MG63 (cell line): ENCODE measurements at regions not wholly inside any gene's neighbourhood (a gene's known extent, or its start where the extent isn't known, plus 50 kb on each side); places are given as distances from the start of the nearest gene placed in this dataset.

ENCODE experiments used
- DNase-seq: peaks from one replicate; pipeline ENCODE4 v3.0.0-alpha.2; 2020
- H3K27me3 ChIP-seq: fragments of 250-450 bp; sonication (Bioruptor Pico); 2 replicates; pipeline ENCODE4 v1.5.1; 2020; ENCODE audit warnings: mild to moderate bottlenecking, moderate library complexity
- H3K36me3 ChIP-seq: fragments of 250-450 bp; sonication (Bioruptor Pico); 2 replicates; pipeline ENCODE4 v1.5.1; 2020; ENCODE audit warnings: mild to moderate bottlenecking, moderate library complexity
- H3K4me3 ChIP-seq: fragments of 250-450 bp; sonication (Bioruptor Pico); 2 replicates; pipeline ENCODE4 v1.5.1; 2020; ENCODE audit warnings: mild to moderate bottlenecking, moderate library complexity
- H3K9me3 ChIP-seq: fragments of 250-450 bp; sonication (Bioruptor Pico); 2 replicates; pipeline ENCODE4 v1.5.1; 2020; ENCODE audit warnings: mild to moderate bottlenecking, moderate library complexity

- Histone ChIP-seq H3K27me3 (no peaks in the 10 kb centered on the region), H3K9me3 (peaks cover 8% of the 10 kb centered on the region; the same call in 1 of the 2 replicates), H3K36me3 (no peaks in the 10 kb centered on the region), H3K4me3 (no peak overlapping the region)
- DNase-seq, result no peak
These were observed 85.8 kb upstream of the MAP1LC3B2 start for GRCh38 chr12:116473416-116473815.

- DNase-seq, result no peak
- H3K27me3 ChIP-seq, result no peaks in the 10 kb centered on the region
- no peak overlapping the region for H3K4me3 ChIP-seq
- no peaks in the 10 kb centered on the region for H3K36me3 ChIP-seq
- peaks cover 8% of the 10 kb centered on the region; the same call in 1 of the 2 replicates for H3K9me3 ChIP-seq
These were observed 84.8 kb upstream of the MAP1LC3B2 start for GRCh38 chr12:116474331-116474730.

GRCh38 chr12:116474899-116475298, 84.3 kb upstream of the MAP1LC3B2 start:
- Histone ChIP-seq H3K9me3 (peaks cover 8% of the 10 kb centered on the region; the same call in 1 of the 2 replicates), H3K4me3 (no peak overlapping the region), H3K36me3 (no peaks in the 10 kb centered on the region), H3K27me3 (no peaks in the 10 kb centered on the region)
- no peak for DNase-seq

DNA sequence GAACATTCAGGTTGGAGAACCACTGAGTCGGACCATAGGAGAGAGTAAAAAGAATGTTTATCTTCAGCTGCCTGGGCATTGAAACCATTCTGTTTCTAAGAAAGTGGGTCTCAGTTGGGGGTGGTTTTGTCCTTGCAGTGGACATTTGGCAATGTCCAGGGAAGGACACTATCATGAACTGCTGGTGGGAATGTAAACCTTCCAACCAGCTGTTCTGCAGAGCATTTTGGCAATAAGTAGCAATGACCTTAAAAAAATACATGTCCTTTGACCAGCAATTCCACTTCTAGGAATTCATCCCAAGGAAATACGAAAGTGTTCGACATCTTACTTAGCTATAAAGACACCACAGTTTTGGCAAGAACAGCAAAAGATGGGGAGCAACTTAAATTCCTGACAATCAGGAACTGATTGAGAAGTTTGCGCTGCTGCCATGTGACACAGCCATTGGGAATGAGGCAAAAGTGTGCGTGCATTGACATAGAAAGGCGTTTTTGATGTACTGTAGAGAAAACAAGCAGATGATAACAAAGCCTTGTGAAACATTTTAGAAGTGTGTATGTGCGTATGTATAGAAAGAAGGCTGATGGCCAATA, 82.9 kb upstream of the MAP1LC3B2 start:
- Histone ChIP-seq H3K9me3 (peaks cover 8% of the 10 kb centered on the region; the same call in 1 of the 2 replicates), H3K36me3 (no peaks in the 10 kb centered on the region), H3K4me3 (no peak overlapping the region), H3K27me3 (no peaks in the 10 kb centered on the region)
- DNase-seq, result no peak

DNA sequence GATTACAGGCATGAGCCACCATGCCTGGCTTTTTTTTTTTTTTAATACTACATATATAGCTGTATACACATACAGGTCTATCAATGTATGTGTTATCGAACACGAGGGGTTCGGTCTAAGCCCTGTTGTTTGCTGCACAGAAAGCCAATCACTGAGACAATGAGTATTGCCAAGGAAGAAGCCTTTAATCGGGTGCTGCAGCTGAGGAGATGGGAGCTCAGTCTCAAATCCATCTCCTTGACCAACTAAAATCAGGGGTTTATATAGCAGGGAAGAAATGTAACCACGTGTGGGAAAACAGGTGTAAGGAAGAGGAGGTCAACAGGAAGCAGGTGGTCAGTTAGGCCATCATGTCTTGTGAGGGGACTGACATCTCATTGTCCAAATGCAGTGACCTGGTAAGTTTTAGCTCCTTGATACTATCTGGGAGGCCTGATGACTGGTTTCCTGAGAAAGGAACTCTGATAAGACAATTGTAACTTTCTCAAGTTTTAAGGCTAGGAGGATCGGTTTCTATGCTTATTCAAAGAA, 80.9 kb upstream of the MAP1LC3B2 start:
- no peaks in the 10 kb centered on the region for H3K36me3 ChIP-seq
- H3K27me3 ChIP-seq, result no peaks in the 10 kb centered on the region
- no peak overlapping the region for H3K4me3 ChIP-seq
- DNase-seq, result no peak
- peaks cover 3% of the 10 kb centered on the region; the same call in 1 of the 2 replicates for H3K9me3 ChIP-seq

- no peaks in the 10 kb centered on the region for H3K36me3 ChIP-seq
These were observed 78.9 kb upstream of the MAP1LC3B2 start for GRCh38 chr12:116480210-116480810.

DNA sequence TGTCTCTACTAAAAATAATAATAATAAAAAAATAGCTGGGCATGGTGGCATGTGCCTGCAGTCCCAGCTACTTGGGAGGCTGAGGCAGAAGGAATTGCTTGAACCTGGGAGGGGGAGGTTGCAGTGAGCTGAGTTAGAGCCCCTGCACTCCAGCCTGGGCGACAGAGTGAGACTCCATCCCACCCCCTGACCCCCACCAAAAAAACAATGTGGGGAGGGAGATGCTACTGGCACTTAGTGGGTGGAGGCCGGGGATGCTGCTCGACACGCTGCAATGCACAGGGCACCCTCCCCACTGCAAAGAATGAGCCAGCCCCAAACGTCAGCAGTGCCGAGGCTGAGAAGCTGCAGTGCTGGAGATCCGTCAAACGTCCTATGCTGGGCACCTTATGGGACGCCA, 77.5 kb upstream of the MAP1LC3B2 start:
- H3K36me3 ChIP-seq, result no peaks in the 10 kb centered on the region
- H3K4me3 ChIP-seq, result no peak overlapping the region
- H3K27me3 ChIP-seq, result no peaks in the 10 kb centered on the region
- no peaks in the 10 kb centered on the region for H3K9me3 ChIP-seq
- no peak for DNase-seq

More at GRCh38 chr12:116480210-116480810, 78.9 kb upstream of the MAP1LC3B2 start:
- no peaks in the 10 kb centered on the region for H3K27me3 ChIP-seq
- H3K4me3 ChIP-seq, result no peak overlapping the region
- H3K9me3 ChIP-seq, result peaks cover 3% of the 10 kb centered on the region; the same call in 1 of the 2 replicates
- no peak for DNase-seq

- no peak for DNase-seq
- no peaks in the 10 kb centered on the region for H3K36me3 ChIP-seq
- no peak overlapping the region for H3K4me3 ChIP-seq
- H3K9me3 ChIP-seq, result no peaks in the 10 kb centered on the region
- H3K27me3 ChIP-seq, result no peaks in the 10 kb centered on the region
These were observed 77.0 kb upstream of the MAP1LC3B2 start for GRCh38 chr12:116482179-116482578.

- H3K4me3 ChIP-seq, result no peak overlapping the region
- no peaks in the 10 kb centered on the region for H3K36me3 ChIP-seq
- H3K9me3 ChIP-seq, result no peaks in the 10 kb centered on the region
- no peak for DNase-seq
- no peaks in the 10 kb centered on the region for H3K27me3 ChIP-seq
These were observed 76.3 kb upstream of the MAP1LC3B2 start for GRCh38 chr12:116482859-116483258.

- no peaks in the 10 kb centered on the region for H3K27me3 ChIP-seq
- H3K9me3 ChIP-seq, result no peaks in the 10 kb centered on the region
- H3K4me3 ChIP-seq, result no peak overlapping the region
- H3K36me3 ChIP-seq, result no peaks in the 10 kb centered on the region
- DNase-seq, result no peak
These were observed 75.0 kb upstream of the MAP1LC3B2 start for GRCh38 chr12:116483959-116484750.

- Histone ChIP-seq H3K27me3 (no peaks in the 10 kb centered on the region), H3K4me3 (no peak overlapping the region), H3K36me3 (no peaks in the 10 kb centered on the region), H3K9me3 (no peaks in the 10 kb centered on the region)
- peak; percentile 41 for DNase-seq
These were observed 74.4 kb upstream of the MAP1LC3B2 start for GRCh38 chr12:116484807-116485206.

GRCh38 chr12:116489116-116489515, 70.1 kb upstream of the MAP1LC3B2 start:
- DNase-seq, result no peak
- Histone ChIP-seq H3K4me3 (no peak overlapping the region), H3K36me3 (no peaks in the 10 kb centered on the region), H3K27me3 (no peaks in the 10 kb centered on the region), H3K9me3 (no peaks in the 10 kb centered on the region)

DNA sequence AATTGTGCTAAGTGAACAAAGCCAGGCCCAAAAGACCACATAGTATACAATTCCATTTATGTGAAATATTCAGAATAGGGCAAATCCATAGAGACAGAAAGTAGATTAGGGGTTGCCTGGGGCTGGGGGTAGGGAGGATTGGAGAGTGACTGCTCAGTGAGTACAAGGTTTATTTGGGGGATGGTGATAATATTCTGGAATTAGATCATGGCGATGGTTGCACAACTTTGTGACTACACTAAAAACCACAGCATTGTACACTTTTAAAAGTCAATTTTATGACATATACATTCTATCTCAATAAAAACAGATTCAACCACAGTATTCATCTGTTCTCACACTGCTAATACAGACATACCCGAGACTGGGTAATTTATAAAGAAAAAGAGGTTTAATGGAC, 68.7 kb upstream of the MAP1LC3B2 start:
- H3K36me3 ChIP-seq, result no peaks in the 10 kb centered on the region
- H3K27me3 ChIP-seq, result no peaks in the 10 kb centered on the region
- no peak for DNase-seq

DNA sequence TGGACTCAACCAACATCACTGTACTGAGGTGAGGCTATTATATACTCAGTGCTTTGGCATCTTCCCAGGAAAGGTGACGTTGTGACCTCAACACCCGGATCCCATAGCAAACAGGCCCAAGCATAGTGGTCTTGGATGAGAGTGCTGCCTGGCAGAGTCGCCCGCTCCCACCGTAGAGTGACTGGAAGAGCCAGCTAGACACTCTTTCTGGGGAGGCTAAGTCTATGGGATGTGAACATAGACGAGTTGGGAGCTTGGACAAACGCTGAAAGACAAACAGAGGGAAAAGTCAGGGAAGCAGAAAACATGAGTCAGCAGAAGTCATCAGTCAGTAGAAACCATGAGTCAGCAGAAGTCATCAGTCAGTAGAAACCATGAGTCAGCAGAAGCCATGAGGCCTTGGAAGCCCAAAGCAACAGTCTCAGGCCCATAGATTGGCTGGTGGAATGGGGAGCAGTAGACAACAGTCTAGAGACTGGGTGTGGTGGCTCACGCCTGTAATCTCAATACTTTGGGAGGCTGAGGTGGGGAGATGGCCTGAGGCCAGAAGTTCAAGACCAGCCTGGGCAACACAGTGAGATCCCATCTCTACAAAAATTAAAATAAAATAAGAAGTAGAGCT, 66.4 kb upstream of the MAP1LC3B2 start:
- Histone ChIP-seq H3K4me3 (no peak overlapping the region), H3K36me3 (no peaks in the 10 kb centered on the region), H3K27me3 (no peaks in the 10 kb centered on the region), H3K9me3 (no peaks in the 10 kb centered on the region)
- peak; percentile 53 for DNase-seq

More for the DNA sequence above, 68.7 kb upstream of the MAP1LC3B2 start:
- Histone ChIP-seq H3K4me3 (no peak overlapping the region), H3K9me3 (no peaks in the 10 kb centered on the region)

DNA sequence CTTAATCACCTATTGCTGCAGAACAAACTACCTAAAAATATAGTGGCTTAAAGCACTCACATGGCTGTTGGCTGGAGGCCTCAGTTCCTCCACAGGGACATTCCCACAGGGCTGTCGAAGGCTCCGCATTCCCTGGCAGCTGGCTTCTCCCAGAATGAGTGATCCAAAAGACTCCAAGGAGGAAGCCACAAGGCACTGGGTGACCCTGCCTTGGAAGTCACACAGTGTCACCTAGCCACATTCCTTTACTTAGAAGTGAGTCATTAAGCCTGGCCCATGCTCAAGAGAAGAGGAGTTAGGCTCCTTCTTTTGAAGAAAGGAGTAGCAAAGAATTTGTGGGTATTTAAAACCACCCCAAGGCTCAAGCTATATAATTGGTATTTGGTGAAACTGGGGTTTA, 63.9 kb upstream of the MAP1LC3B2 start:
- no peaks in the 10 kb centered on the region for H3K36me3 ChIP-seq
- H3K27me3 ChIP-seq, result no peaks in the 10 kb centered on the region
- no peak for DNase-seq
- no peak overlapping the region for H3K4me3 ChIP-seq
- H3K9me3 ChIP-seq, result no peaks in the 10 kb centered on the region

DNA sequence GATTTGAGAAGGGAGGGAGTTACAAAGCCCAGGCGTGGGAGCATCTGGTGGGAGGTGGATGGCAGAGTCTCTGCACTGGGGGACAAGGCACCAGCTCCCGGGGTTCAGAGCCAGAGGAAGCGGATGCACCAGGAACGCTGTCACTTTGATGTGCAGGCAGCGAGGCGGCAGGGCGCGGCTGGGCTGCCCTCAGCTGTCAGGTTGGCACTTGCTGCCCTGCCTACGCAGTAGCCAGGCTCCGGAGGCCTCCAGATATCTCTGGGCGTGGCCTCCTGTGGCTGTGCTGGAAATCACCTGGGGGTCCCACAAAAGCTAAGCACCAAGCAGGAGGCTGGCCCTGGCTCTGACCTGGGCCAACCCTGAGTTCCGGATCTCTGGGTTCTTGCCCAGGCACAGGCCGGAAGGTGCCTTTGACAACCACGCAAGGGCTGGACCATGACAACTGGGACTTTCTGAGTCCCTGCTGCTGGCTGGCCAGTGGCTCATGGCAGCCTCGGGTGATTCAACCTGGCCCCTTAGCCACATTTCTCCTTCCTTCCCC, 62.1 kb upstream of the MAP1LC3B2 start:
- Histone ChIP-seq H3K27me3 (no peaks in the 10 kb centered on the region), H3K36me3 (no peaks in the 10 kb centered on the region), H3K4me3 (no peak overlapping the region), H3K9me3 (no peaks in the 10 kb centered on the region)
- DNase-seq, result no peak

GRCh38 chr12:116498471-116498870, 60.7 kb upstream of the MAP1LC3B2 start:
- DNase-seq, result no peak
- Histone ChIP-seq H3K9me3 (no peaks in the 10 kb centered on the region), H3K27me3 (no peaks in the 10 kb centered on the region), H3K36me3 (no peaks in the 10 kb centered on the region), H3K4me3 (no peak overlapping the region)
